WTC11 (cell line): ENCODE measurements at regions not wholly inside any gene's neighbourhood (a gene's known extent, or its start where the extent isn't known, plus 50 kb on each side); places are given as distances from the start of the nearest gene placed in this dataset.
"Not testable (repeated sequence)": the region's sequence is repeated elsewhere in the genome, so short reads cannot be mapped to it uniquely, and the experiment has no call there.

ENCODE experiments used
- TCF7 ChIP-seq: sonication (generic); formaldehyde crosslinking; IDR thresholded peaks from 2 replicates; pipeline ENCODE4 v1.8.0; 2022; ENCODE audit warnings: mild to moderate bottlenecking, low read depth, missing genetic modification reagents, moderate library complexity
- TF ChIP-seq, protein P1 (sequence below): fragments of 200-600 bp; IDR thresholded peaks from 2 replicates; pipeline ENCODE4 v1.8.0; 2022; ENCODE audit warnings: antibody characterized with exemption

DNA sequence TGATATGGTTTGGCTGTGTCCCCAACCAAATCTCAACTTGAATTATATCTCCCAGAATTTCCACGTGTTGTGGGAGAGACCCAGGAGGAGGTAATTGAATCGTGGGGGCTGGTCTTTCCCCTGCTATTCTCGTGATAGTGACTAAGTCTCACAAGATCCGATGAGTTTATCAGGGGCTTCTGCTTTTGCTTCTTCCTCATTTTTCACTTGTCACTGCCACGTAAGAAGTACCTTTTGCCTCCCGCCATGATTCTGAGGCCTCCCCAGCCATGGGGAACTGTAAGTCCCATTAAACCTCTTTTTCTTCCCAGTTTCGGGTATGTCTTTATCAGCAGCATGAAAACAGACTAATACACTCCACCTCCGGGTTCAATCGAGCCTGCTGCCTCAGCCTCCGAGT, 54.3 kb upstream of the BICDL1 start:
- TF ChIP-seq, protein P1, sequence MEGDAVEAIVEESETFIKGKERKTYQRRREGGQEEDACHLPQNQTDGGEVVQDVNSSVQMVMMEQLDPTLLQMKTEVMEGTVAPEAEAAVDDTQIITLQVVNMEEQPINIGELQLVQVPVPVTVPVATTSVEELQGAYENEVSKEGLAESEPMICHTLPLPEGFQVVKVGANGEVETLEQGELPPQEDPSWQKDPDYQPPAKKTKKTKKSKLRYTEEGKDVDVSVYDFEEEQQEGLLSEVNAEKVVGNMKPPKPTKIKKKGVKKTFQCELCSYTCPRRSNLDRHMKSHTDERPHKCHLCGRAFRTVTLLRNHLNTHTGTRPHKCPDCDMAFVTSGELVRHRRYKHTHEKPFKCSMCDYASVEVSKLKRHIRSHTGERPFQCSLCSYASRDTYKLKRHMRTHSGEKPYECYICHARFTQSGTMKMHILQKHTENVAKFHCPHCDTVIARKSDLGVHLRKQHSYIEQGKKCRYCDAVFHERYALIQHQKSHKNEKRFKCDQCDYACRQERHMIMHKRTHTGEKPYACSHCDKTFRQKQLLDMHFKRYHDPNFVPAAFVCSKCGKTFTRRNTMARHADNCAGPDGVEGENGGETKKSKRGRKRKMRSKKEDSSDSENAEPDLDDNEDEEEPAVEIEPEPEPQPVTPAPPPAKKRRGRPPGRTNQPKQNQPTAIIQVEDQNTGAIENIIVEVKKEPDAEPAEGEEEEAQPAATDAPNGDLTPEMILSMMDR = not testable (repeated sequence)
- TF ChIP-seq TCF7 (CRISPR knock-in tag) = not testable (repeated sequence)
